GM10266 (cell line): ENCODE measurements at regions not wholly inside any gene's neighbourhood (a gene's known extent, or its start where the extent isn't known, plus 50 kb on each side); places are given as distances from the start of the nearest gene placed in this dataset.
"Not testable (repeated sequence)": the region's sequence is repeated elsewhere in the genome, so short reads cannot be mapped to it uniquely, and the experiment has no call there.

Source experiments
- DNase-seq: peaks from one replicate; pipeline ENCODE4 v3.0.0; 2012; ENCODE audit errors: extremely low spot score
- CTCF ChIP-seq: IDR thresholded peaks from 2 replicates; pipeline ENCODE4 v1.5.1; 2012; ENCODE audit warnings: mild to moderate bottlenecking, low read depth; ENCODE audit not compliant: control insufficient read depth, insufficient read depth; ENCODE audit errors: missing control alignments

GRCh38 chr3:20523293-20523692 is 337.3 kb upstream of the SGO1 start:
- TF ChIP-seq CTCF, result no peak
- no peak for DNase-seq

DNA sequence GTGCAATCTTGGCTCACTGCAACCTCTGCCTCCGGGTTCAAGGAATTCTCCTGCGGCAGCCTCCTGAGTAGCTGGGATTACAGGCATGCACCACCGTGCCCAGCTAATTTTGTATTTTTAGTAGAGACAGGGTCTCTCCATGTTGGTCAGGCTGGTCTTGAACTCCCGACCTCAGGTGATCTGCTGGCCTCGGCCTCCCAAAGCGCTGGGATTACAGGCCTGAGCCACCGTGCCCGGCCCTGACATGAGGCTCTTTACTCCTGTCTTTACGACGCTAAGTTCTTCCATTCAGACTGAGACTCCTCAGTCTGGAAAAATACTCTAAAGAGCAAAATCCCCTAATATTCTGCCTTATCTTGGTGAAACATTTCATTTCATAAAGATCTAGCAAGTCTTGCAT is 331.3 kb upstream of the SGO1 start:
- DNase-seq, result not testable (repeated sequence)

DNA sequence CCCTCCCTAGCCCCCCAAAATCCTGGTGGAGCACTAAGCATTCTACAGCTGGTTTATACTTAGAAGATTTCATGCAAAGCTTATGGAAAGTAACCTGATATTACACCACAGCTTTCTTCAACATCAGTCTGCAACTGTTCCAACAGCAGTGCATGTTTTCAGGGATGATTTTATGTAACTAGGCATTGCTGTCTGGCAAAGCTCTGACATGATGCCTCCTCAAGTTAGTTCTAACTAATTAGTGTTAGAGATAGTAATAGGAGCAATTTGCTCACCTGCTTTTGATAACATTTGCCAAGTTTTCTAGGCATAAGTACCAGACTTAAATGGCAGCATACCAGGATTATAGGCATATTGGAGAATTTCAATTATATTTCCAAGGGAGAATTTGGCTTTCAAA is 330.3 kb upstream of the SGO1 start:
- no peak for TF ChIP-seq CTCF
- DNase-seq, result no peak

DNA sequence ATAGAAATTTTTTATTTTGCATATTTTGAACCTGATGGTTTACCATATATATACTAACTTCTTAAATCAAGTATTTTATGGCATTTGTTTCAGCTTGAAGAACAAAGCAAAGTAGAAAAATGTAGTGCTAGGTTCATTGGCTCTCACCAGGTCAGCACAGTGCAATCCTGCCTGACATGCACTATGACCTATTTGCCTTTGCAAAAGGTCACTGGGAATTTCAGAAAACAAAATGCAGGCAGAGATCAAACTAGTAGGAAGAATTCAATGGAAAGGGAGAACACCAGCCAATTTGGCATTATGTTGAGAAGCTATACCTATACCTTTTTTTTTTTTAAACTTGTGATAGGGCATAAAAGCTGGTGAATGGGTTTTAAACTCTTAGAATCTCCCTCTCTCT is 329.8 kb upstream of the SGO1 start:
- no peak for TF ChIP-seq CTCF
- DNase-seq, result no peak

DNA sequence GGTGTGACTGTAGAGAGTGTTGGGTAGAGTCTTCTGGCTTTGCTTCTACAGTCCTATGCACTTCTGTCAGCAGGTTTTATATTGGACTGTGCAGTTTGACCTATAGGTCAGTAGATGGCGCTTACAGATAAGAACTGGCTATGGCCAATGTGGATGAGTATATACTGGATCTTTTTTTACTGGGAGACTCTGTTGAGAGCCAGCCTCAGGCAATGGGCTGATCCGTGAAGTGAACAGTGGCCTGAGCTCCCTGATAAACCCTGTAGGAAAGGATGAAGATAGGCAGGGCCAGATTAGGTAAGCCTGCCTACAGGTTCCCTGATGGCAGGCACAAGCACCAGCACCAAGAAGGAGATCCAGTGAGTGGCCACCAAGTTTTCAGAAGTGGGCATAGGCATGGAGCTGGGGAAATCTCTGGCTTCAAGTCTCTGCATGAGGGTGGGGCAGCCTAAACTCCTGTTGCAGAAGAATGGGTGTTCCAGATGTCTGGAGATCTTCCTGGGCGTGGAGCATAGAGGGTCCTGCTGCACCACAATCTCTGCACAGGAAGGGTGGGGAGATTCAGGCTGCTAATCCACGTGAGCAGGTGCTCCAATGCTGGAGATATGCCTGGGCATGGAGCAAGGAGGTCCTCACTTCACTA is 326.0 kb upstream of the SGO1 start:
- peak; percentile 18 for DNase-seq
- TF ChIP-seq CTCF, result peak; percentile 73

DNA sequence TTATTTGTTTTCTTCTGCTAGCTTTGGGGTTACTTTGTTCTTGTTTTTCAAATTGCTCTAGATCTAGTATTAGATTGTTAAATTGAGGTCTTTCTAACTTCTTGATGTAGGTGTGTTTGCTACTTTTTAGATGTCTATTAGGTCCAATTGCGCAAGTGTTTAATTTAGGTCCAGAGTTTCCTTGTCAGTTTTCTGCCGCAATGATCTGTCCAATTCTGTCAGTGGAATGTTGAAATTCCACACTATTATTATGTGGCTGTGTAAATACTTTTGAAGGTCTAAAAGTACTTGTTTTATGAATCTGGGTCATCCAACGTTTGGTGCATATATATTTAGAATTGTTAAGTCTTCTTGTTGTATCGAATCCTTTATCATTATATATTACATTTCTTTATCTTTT is 324.4 kb upstream of the SGO1 start:
- no peak for DNase-seq
- TF ChIP-seq CTCF, result no peak

DNA sequence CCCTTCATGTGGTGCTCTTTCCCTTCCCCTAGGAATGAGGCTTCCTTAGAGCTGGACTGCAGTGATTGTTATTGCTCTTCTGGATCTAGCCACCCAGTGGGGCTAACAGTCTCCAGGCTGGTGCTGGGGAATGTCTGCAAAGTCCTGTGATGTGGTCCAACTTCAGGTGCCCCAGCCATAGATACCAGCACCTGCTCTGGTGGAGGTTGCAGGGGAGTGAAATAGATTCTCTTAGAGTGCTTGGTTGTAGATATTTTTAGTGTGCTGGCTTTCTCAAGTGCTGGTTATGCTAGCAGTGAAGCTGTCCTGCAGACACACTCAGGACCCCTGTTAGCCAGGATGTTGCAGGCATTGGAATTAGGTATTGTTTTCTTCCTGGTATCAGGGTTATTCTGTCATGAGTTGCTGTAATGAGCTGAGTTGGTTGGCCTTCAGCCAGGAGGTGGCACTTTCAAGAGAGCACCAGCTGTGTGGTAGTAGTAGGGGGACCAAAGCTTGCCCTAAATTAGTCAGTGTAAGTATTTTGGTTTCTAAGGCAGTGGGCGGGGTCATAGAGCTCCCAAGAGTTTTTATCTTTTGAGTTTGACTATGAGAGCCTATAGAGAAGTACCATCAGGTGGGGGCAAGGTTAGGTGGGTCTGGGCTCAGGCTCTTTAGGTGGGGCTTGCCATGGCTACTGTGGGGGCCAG is 317.5 kb upstream of the SGO1 start:
- no peak for TF ChIP-seq CTCF
- no peak for DNase-seq

GRCh38 chr3:20490996-20491395 is 305.0 kb upstream of the SGO1 start:
- TF ChIP-seq CTCF, result no peak
- no peak for DNase-seq
